Naive thymus-derived CD8-positive, alpha-beta T cell (primary cell): ENCODE measurements at regions not wholly inside any gene's neighbourhood (a gene's known extent, or its start where the extent isn't known, plus 50 kb on each side); places are given as distances from the start of the nearest gene placed in this dataset.

ENCODE experiments used
- ATAC-seq, 2 donors: fragments of 150-1000 bp; cut with Tn5 transposase in 1 of 2; sonication (Bioruptor Pico), chemical (Tn5 transposase) in 1 of 2; 1 replicate in 1 of 2; 2 replicates in 1 of 2; pipeline ENCODE4 v1.10.0; 2021; ENCODE audit warnings: mild to moderate bottlenecking in 2 of 2, moderate library complexity in 2 of 2
- POLR2A ChIA-PET: fragments of 350-600 bp; sonication (Branson Sonifier 250); formaldehyde crosslinking; loops from one replicate; lab custom pipeline; 2021; ENCODE audit warnings: antibody characterized with exemption; lab: Charles Lee
- DNase-seq, 10 donors: peaks; one replicate each; pipeline versions ENCODE4 v3.0.0 to v3.0.0-alpha.2; 2020 to 2022
- H3K27ac Mint-ChIP-seq, 10 donors: one replicate each; pipeline ENCODE4 v1.8.0; 2020 to 2022; ENCODE audit warnings: mild to moderate bottlenecking in 10 of 10, mixed read lengths in 10 of 10, moderate library complexity in 4 of 10, inconsistent platforms in 1 of 10
- H3K27me3 Mint-ChIP-seq, 5 donors: one replicate each; pipeline ENCODE4 v1.8.0; 2021 to 2022; ENCODE audit warnings: mixed read lengths in 5 of 5
- H3K36me3 Mint-ChIP-seq, 3 donors: one replicate each; pipeline ENCODE4 v1.8.0; 2020 to 2022; ENCODE audit warnings: mixed read lengths in 3 of 3, mild to moderate bottlenecking in 2 of 3, inconsistent platforms in 1 of 3
- H3K4me1 Mint-ChIP-seq, 4 donors: one replicate each; pipeline ENCODE4 v1.8.0; 2021 to 2022; ENCODE audit warnings: mixed read lengths in 4 of 4
- H3K4me3 Mint-ChIP-seq, 10 donors: one replicate each; pipeline ENCODE4 v1.8.0; 2020 to 2022; ENCODE audit warnings: mild to moderate bottlenecking in 10 of 10, mixed read lengths in 10 of 10, moderate library complexity in 6 of 10, inconsistent platforms in 1 of 10
- H3K9me3 Mint-ChIP-seq, 9 donors: one replicate each; pipeline ENCODE4 v1.8.0; 2020 to 2022; ENCODE audit warnings: mixed read lengths in 9 of 9, mild to moderate bottlenecking in 3 of 9, inconsistent platforms in 1 of 9, moderate library complexity in 1 of 9

GRCh38 chr19:30085394-30085793, 143.4 kb downstream of the URI1 start:
- peaks cover 0 to 8% (median under 1%) of the 10 kb centered on the region in 4 donors for H3K4me1 Mint-ChIP-seq
- ATAC-seq (no peak), DNase-seq (peak in 1 of 10 donors; percentile 22)
- POLR2A ChIA-PET = no interaction called here
- H3K36me3 Mint-ChIP-seq = no peaks in the 10 kb centered on the region
- H3K9me3 Mint-ChIP-seq = peaks cover 0 to 7% (median 0%) of the 10 kb centered on the region in 9 donors
- H3K27me3 Mint-ChIP-seq = peaks cover 0 to 26% (median 12%) of the 10 kb centered on the region in 5 donors
- no peak overlapping the region for H3K4me3 Mint-ChIP-seq
- H3K27ac Mint-ChIP-seq = no peak overlapping the region

- POLR2A ChIA-PET = no interaction called here
- Mint-ChIP-seq H3K4me3 (no peak overlapping the region), H3K27me3 (peaks cover 0 to 18% (median 15%) of the 10 kb centered on the region in 5 donors), H3K27ac (no peak overlapping the region), H3K9me3 (peaks cover 0 to 3% (median 0%) of the 10 kb centered on the region in 9 donors), H3K4me1 (peaks cover 0 to 8% (median under 1%) of the 10 kb centered on the region in 4 donors), H3K36me3 (no peaks in the 10 kb centered on the region)
- DNase-seq (peak in 1 of 10 donors; percentile 8), ATAC-seq (no peak)
Measured at GRCh38 chr19:30086220-30086619, 144.2 kb downstream of the URI1 start.

- Mint-ChIP-seq H3K36me3 (no peaks in the 10 kb centered on the region), H3K4me3 (no peak overlapping the region), H3K27me3 (peaks cover 0 to 13% (median 11%) of the 10 kb centered on the region in 5 donors), H3K4me1 (peaks cover 0 to 8% (median under 1%) of the 10 kb centered on the region in 4 donors), H3K27ac (no peak overlapping the region), H3K9me3 (no peaks in the 10 kb centered on the region)
- no peak for ATAC-seq
- POLR2A ChIA-PET = no interaction called here
- peak in 1 of 10 donors; percentile 10 for DNase-seq
Measured at GRCh38 chr19:30086916-30087315, 144.9 kb downstream of the URI1 start.

- Mint-ChIP-seq H3K4me3 (no peak overlapping the region), H3K36me3 (no peaks in the 10 kb centered on the region), H3K4me1 (peaks cover 0 to 8% (median under 1%) of the 10 kb centered on the region in 4 donors), H3K9me3 (no peaks in the 10 kb centered on the region), H3K27ac (peak overlapping the region in 1 of 10 donors; percentile 9), H3K27me3 (peaks cover 0 to 7% (median 5%) of the 10 kb centered on the region in 5 donors)
- no peak for ATAC-seq
- DNase-seq = peak in 1 of 10 donors; percentile 23
- POLR2A ChIA-PET = no interaction called here
Measured at GRCh38 chr19:30087381-30088138, 145.5 kb downstream of the URI1 start.

- peaks cover 0 to 5% (median 0%) of the 10 kb centered on the region in 5 donors for H3K27me3 Mint-ChIP-seq
- H3K4me3 Mint-ChIP-seq = no peak overlapping the region
- H3K9me3 Mint-ChIP-seq = no peaks in the 10 kb centered on the region
- peaks cover 0 to 8% (median under 1%) of the 10 kb centered on the region in 4 donors for H3K4me1 Mint-ChIP-seq
- H3K27ac Mint-ChIP-seq = no peak overlapping the region
- ATAC-seq (no peak), DNase-seq (no peak)
- POLR2A ChIA-PET = no interaction called here
- no peaks in the 10 kb centered on the region for H3K36me3 Mint-ChIP-seq
Measured at GRCh38 chr19:30088567-30088966, 146.5 kb downstream of the URI1 start.

GRCh38 chr19:30089086-30089665, 147.1 kb downstream of the URI1 start:
- H3K27ac Mint-ChIP-seq = no peak overlapping the region
- DNase-seq (peak in 1 of 10 donors; percentile 51), ATAC-seq (no peak)
- H3K27me3 Mint-ChIP-seq = peaks cover 0 to 5% (median 0%) of the 10 kb centered on the region in 5 donors
- no peaks in the 10 kb centered on the region for H3K9me3 Mint-ChIP-seq
- peaks cover 0 to 8% (median under 1%) of the 10 kb centered on the region in 4 donors for H3K4me1 Mint-ChIP-seq
- POLR2A ChIA-PET = no interaction called here
- no peak overlapping the region for H3K4me3 Mint-ChIP-seq
- no peaks in the 10 kb centered on the region for H3K36me3 Mint-ChIP-seq

- Mint-ChIP-seq H3K36me3 (no peaks in the 10 kb centered on the region), H3K4me1 (peaks cover 0 to 5% (median 0%) of the 10 kb centered on the region in 4 donors), H3K9me3 (no peaks in the 10 kb centered on the region), H3K27me3 (peaks cover 0 to 8% (median 0%) of the 10 kb centered on the region in 5 donors), H3K4me3 (no peak overlapping the region), H3K27ac (no peak overlapping the region)
- no peak for ATAC-seq
- DNase-seq = peak in 1 of 10 donors; percentile 27
- POLR2A ChIA-PET = no interaction called here
Measured at GRCh38 chr19:30090476-30090875, 148.4 kb downstream of the URI1 start.

- H3K27ac Mint-ChIP-seq = no peak overlapping the region
- no peaks in the 10 kb centered on the region for H3K9me3 Mint-ChIP-seq
- POLR2A ChIA-PET = no interaction called here
- ATAC-seq (no peak), DNase-seq (no peak)
- peaks cover 0 to under 1% (median 0%) of the 10 kb centered on the region in 4 donors for H3K4me1 Mint-ChIP-seq
- H3K4me3 Mint-ChIP-seq = no peak overlapping the region
- H3K27me3 Mint-ChIP-seq = peaks cover 0 to 8% (median 0%) of the 10 kb centered on the region in 5 donors
- H3K36me3 Mint-ChIP-seq = no peaks in the 10 kb centered on the region
Measured at GRCh38 chr19:30090963-30091362, 148.9 kb downstream of the URI1 start.

- H3K4me3 Mint-ChIP-seq = no peak overlapping the region
- POLR2A ChIA-PET = no interaction called here
- H3K36me3 Mint-ChIP-seq = no peaks in the 10 kb centered on the region
- H3K27me3 Mint-ChIP-seq = peaks cover 0 to 8% (median 0%) of the 10 kb centered on the region in 5 donors
- no peak overlapping the region for H3K27ac Mint-ChIP-seq
- no peaks in the 10 kb centered on the region for H3K4me1 Mint-ChIP-seq
- DNase-seq (no peak), ATAC-seq (no peak)
- no peaks in the 10 kb centered on the region for H3K9me3 Mint-ChIP-seq
Measured at GRCh38 chr19:30091456-30091855, 149.4 kb downstream of the URI1 start.

GRCh38 chr19:30091856-30092255, 149.8 kb downstream of the URI1 start:
- no peak overlapping the region for H3K4me3 Mint-ChIP-seq
- DNase-seq (no peak), ATAC-seq (no peak)
- H3K27ac Mint-ChIP-seq = no peak overlapping the region
- H3K4me1 Mint-ChIP-seq = no peaks in the 10 kb centered on the region
- POLR2A ChIA-PET = no interaction called here
- H3K9me3 Mint-ChIP-seq = no peaks in the 10 kb centered on the region
- peaks cover 0 to 8% (median 0%) of the 10 kb centered on the region in 5 donors for H3K27me3 Mint-ChIP-seq
- H3K36me3 Mint-ChIP-seq = no peaks in the 10 kb centered on the region

GRCh38 chr19:30092721-30093569, 150.9 kb downstream of the URI1 start:
- Mint-ChIP-seq H3K4me3 (no peak overlapping the region), H3K36me3 (no peaks in the 10 kb centered on the region), H3K9me3 (no peaks in the 10 kb centered on the region), H3K27me3 (peaks cover 0 to 8% (median 0%) of the 10 kb centered on the region in 5 donors), H3K27ac (no peak overlapping the region), H3K4me1 (no peaks in the 10 kb centered on the region)
- ATAC-seq (no peak), DNase-seq (peak in 1 of 10 donors; percentile 50)
- POLR2A ChIA-PET = no interaction called here

- no peaks in the 10 kb centered on the region for H3K36me3 Mint-ChIP-seq
- H3K4me3 Mint-ChIP-seq = no peak overlapping the region
- no peaks in the 10 kb centered on the region for H3K4me1 Mint-ChIP-seq
- DNase-seq (no peak), ATAC-seq (no peak)
- H3K27ac Mint-ChIP-seq = no peak overlapping the region
- POLR2A ChIA-PET = no interaction called here
- no peaks in the 10 kb centered on the region for H3K9me3 Mint-ChIP-seq
- H3K27me3 Mint-ChIP-seq = peaks cover 0 to 8% (median 0%) of the 10 kb centered on the region in 5 donors
Measured at GRCh38 chr19:30093966-30094755, 152.1 kb downstream of the URI1 start.
